Stimulated activated CD8-positive, alpha-beta memory T cell treated with anti-CD3 and anti-CD28 coated beads, Interleukin-7, amount 100 ng/mL, for 4 hours (primary cell): ENCODE measurements at regions not wholly inside any gene's neighbourhood (a gene's known extent, or its start where the extent isn't known, plus 50 kb on each side); places are given as distances from the start of the nearest gene placed in this dataset.

Experiments used
- DNase-seq, 2 donors: peaks; one replicate each; pipeline ENCODE4 v3.0.0-alpha.2; 2020; ENCODE audit warnings: low read depth in 2 of 2

DNA sequence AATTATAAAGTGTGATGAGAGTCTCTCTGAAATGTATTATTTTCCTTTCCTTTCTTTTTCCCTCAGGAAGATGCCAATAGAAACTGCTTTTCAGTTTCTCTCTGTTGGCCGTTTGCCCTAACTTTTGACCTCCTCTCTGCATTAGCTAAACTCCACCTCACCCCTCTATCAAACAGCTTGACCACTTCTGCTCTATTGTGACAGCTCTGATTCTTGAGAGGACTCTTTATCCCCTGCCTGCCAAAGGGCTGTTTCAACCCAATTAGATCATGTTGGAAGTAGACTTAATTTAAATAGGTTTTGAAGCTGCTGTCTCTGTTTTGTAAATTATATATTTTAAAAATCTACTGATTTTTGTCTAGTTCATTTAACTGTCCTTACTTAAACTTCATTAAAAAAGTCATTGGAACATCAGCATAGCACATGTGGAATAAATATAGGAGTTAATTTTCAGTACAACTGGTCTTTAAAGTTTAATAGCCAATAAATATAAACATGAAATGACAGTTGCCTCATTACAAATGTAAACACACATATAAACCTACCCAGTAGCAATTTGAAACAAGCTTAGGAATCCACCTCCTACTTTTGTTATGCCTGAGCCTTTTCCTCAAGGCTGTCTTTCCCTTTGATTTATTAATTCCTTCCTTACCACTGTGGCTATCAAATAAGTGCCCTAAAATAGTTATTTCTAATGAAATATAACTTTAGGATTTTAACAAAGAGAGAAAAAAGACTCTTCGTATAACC is 152.0 kb downstream of the CHRM3 start:
- no peak for DNase-seq

GRCh38 chr1:239539051-239539450 is 152.7 kb downstream of the CHRM3 start:
- DNase-seq: no peak

GRCh38 chr1:239539812-239540211 is 153.4 kb downstream of the CHRM3 start:
- DNase-seq: no peak

DNA sequence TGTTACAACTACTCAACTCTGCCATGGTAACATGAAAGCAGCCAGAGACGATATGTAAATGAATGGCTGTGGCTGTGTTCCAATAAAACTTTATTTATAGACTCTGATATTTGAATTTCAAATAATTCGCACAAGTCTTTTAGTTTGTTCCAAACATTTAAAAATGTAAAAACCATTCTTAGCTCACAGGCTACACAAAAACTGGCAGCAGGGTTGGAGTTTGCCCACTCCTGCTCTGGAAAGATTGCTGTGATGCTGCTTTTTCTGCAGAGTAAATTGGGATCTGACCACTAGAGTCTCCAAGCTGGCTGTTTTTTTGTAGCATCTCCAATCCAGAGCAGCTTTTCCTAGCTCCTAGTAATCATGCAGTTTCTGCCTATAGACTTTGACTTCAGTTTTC is 157.5 kb downstream of the CHRM3 start:
- no peak for DNase-seq

- no peak for DNase-seq
Observed at GRCh38 chr1:239545466-239545865, 159.1 kb downstream of the CHRM3 start.

- no peak for DNase-seq
Observed at GRCh38 chr1:239547987-239548386, 161.6 kb downstream of the CHRM3 start.

GRCh38 chr1:239550178-239550577 is 163.8 kb downstream of the CHRM3 start:
- DNase-seq: no peak

DNA sequence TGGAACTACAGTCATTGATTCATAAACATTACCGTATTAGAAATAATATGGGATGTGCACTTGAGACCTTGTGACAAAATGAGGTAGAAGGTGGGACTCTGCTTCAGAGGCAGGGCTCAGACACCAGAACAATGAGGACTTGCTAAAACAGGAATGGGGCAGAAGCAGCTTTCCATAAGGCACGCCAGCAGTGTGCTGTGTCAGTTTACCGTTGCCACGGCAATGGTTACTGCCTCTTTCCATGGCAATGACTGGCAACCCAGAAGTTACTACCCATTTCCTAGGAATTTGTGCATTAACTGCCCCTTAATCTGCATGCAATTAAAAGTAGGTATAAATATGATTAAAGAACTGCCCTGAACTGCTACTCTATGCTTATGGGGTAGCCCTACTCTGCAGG is 169.0 kb downstream of the CHRM3 start:
- DNase-seq: no peak

GRCh38 chr1:239558559-239558958 is 172.2 kb downstream of the CHRM3 start:
- no peak for DNase-seq

DNA sequence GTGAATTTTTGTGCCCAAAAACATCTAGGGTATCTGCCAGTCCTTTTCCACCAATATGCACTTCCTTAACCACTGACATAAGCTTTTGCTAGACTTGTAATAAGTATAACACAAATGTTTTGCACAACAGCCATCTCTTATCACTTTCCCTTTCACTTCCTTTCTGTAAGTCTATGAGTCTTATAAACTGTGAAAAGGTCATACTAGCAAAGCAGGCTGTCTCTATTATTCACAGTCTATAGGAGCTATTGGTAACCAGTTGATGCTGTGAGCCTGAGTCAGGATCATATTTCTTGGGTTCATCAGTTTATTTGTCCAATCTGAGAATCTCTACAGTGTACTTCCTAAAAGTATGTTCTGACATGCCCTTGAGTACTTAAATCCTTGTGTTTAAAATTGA is 172.6 kb downstream of the CHRM3 start:
- no peak for DNase-seq

DNA sequence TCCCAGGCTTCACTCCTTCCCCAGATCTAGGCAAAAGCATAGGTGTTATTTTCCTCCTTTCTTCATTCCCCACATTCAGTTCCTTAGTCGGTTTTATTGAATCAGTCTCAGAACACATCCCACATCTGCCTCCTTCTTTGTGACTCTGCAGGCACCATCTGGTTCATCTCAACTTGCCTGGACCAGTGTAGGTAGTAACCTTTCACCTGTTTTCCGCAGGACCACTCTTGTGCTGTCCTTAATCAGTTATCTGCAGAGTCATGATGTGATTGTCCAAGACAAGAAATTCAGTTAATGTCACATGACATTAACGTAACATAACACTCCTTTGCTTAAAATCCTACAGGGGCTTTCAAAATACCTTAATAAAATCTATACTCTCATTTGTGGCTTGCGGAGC is 174.6 kb downstream of the CHRM3 start:
- DNase-seq: no peak

GRCh38 chr1:239562095-239562494 is 175.7 kb downstream of the CHRM3 start:
- no peak for DNase-seq

- no peak for DNase-seq
Observed at GRCh38 chr1:239563681-239564080, 177.3 kb downstream of the CHRM3 start.

- no peak for DNase-seq
Observed at GRCh38 chr1:239566074-239566473, 179.7 kb downstream of the CHRM3 start.

- DNase-seq: no peak
Observed at GRCh38 chr1:239570878-239571277, 184.5 kb downstream of the CHRM3 start.

DNA sequence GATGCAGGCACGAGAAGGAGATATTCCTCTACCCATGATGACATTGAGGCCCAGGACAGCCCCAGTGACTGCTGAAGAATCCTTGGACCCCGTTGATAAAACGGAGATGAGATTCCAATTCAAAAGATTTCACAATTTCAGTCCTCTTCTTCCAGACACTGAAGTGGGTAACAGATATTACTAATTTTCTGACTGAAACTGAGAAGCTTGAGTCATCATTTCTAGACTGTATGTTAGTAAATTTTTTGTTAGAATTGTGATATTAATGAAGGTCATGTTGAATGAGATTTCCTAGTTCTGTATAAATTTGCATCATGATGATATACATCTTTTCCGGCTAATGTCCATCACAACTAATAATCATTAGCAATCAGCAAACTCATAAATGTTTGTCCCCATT is 185.8 kb downstream of the CHRM3 start:
- no peak for DNase-seq

GRCh38 chr1:239574112-239574511 is 187.7 kb downstream of the CHRM3 start:
- no peak for DNase-seq

GRCh38 chr1:239575113-239575512 is 188.7 kb downstream of the CHRM3 start:
- no peak for DNase-seq

DNA sequence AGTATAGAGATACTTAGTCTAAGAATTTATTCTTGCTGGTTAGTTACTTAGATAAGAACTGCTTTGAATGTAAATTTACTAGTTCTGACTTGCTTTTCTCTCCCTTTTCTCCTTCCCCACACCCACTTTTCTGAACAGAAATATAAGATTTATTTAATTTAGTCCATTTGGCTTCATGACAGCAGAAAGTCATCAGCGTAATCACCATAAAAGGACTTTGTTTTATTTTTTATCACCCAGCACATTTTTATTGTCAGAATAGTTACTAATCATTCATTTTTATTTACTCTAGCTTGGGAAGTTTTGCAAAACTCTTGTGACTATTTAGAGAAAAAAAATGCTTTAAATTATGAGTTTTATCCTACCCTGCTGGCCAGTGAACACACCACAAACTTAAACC is 197.2 kb downstream of the CHRM3 start:
- no peak for DNase-seq

DNA sequence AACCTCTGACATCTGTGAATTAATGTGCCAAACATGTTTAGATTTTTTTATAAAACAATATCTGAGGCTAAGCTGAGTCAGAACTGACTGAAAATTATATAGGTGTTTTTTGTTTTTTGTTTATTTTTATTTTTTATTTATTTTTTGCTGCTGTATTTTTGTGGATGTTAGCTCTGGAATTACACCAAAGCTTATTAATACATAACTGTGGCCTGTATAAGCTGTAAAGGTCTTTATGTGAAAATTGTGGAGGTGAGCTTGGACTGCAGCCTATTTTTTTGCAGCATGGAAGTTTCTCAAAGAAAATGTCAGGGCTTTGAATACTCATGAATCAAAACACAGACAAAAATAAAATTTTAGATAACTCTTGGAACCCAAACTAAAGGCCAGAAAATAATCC is 199.8 kb downstream of the CHRM3 start:
- no peak for DNase-seq

- DNase-seq: peak in 1 of 2 donors; percentile 21
Observed at GRCh38 chr1:239587066-239587465, 200.7 kb downstream of the CHRM3 start.

DNA sequence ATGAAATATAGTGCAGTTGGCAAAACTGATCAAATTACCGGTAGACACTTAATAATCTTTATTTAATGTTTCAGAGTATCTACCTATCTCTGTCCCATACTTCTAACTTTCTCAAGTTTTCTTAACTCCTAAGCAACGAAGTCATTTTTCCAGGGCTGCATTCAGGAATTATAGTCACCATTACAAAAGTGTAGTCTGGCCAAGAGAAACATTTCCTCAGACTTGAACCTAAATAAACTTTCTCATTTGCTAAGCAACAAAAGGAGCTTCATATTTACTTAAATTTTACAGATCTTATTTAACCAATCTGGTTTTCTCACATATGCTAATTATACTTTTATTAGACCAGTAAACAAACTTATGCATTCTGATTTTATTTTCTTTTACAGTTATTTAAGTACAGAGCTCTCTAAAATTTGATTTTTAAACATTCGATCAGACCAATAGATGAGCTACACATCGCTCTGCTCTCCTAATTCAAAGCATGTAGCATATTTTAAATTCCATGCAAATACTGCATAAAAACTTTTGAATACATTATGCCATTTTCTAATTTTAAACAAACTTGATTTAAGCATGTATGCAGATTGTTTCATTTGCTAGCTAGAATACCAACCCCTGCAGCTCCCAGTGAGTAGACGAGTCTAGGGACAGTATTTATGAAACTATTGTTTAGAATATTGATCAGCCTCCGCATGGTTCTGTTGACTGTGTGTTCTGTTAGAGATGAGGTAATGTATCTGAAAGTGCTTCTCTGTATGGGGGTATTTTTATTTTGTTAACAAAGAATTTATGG is 201.4 kb downstream of the CHRM3 start:
- no peak for DNase-seq

GRCh38 chr1:239590556-239590955 is 204.2 kb downstream of the CHRM3 start:
- DNase-seq: no peak
